H1 (cell line): ENCODE measurements at regions not wholly inside any gene's neighbourhood (a gene's known extent, or its start where the extent isn't known, plus 50 kb on each side); places are given as distances from the start of the nearest gene placed in this dataset.

ENCODE experiments used
- CTCF ChIA-PET: fragments of 300-600 bp; sonication (Branson Sonifier 250); formaldehyde crosslinking; loops from one replicate; lab custom pipeline; 2021; ENCODE audit not compliant: partially characterized antibody; lab: Charles Lee
- POLR2A ChIA-PET: fragments of 300-600 bp; sonication (Branson Sonifier 250); formaldehyde crosslinking; loops from one replicate; lab custom pipeline; 2021; ENCODE audit warnings: inconsistent platforms; ENCODE audit not compliant: partially characterized antibody; lab: Charles Lee
- DNase-seq, 2 experiments: peaks; one replicate each; pipeline versions ENCODE4 v3.0.0 to v3.0.0-alpha.2; 2010 to 2022; ENCODE audit warnings: low spot score in 2 of 2, low read depth in 1 of 2, mixed read lengths in 1 of 2
- FAIRE-seq: peaks from 2 replicates; lab custom pipeline; 2011; peaks lifted over from hg19 to GRCh38; lab: Jason Lieb, UNC
- H2AFZ ChIP-seq: 2 replicates; pipeline ENCODE4 v1.8.1; 2012; ENCODE audit warnings: low read length, inconsistent platforms
- H2AK5ac ChIP-seq: 2 replicates; pipeline ENCODE4 v1.6.1; 2013; ENCODE audit warnings: low read depth, low read length
- H2BK120ac ChIP-seq: replicated peaks from 2 replicates; pipeline ENCODE3; 2013; ENCODE audit warnings: low read depth, low read length, inconsistent platforms
- H2BK12ac ChIP-seq: 2 replicates; pipeline ENCODE4 v1.6.1; 2013; ENCODE audit warnings: low read depth, low read length
- H2BK15ac ChIP-seq: 2 replicates; pipeline ENCODE4 v1.6.1; 2013; ENCODE audit warnings: low read length
- H2BK20ac ChIP-seq: 2 replicates; pipeline ENCODE4 v1.6.1; 2013; ENCODE audit warnings: low read length
- H2BK5ac ChIP-seq: 2 replicates; pipeline ENCODE4 v1.6.1; 2013; ENCODE audit warnings: low read depth, low read length
- H3K14ac ChIP-seq: 2 replicates; pipeline ENCODE4 v1.6.1; 2013; ENCODE audit warnings: inconsistent platforms; ENCODE audit not compliant: insufficient read length
- H3K18ac ChIP-seq: 2 replicates; pipeline ENCODE4 v1.6.1; 2013; ENCODE audit warnings: low read length; ENCODE audit errors: extremely low read depth
- H3K23ac ChIP-seq: 2 replicates; pipeline ENCODE4 v1.6.1; 2013; ENCODE audit warnings: inconsistent platforms; ENCODE audit not compliant: insufficient read length
- H3K23me2 ChIP-seq: 2 replicates; pipeline ENCODE4 v1.6.1; 2013; ENCODE audit warnings: low read depth, low read length
- H3K27ac ChIP-seq: 2 replicates; pipeline ENCODE4 v1.6.1; 2011; ENCODE audit warnings: low read depth, low read length, inconsistent platforms
- H3K27me3 ChIP-seq, 4 experiments: replicated peaks in 1 of 4; 1 replicate in 1 of 4; 2 replicates in 3 of 4; pipeline versions ENCODE4 v1.6.1 to v1.8.1; 2011 to 2013; ENCODE audit warnings: low read length in 3 of 4, mild to moderate bottlenecking in 3 of 4, inconsistent platforms in 2 of 4, mixed read lengths in 2 of 4, moderate library complexity in 1 of 4; ENCODE audit not compliant: control insufficient read depth in 3 of 4, insufficient read depth in 3 of 4; ENCODE audit errors: extremely low read depth in 1 of 4
- H3K36me3 ChIP-seq, 4 experiments: 2 replicates each; pipeline versions ENCODE4 v1.6.1 to v1.8.1; 2011 to 2013; ENCODE audit warnings: mild to moderate bottlenecking in 4 of 4, low read length in 3 of 4, moderate library complexity in 2 of 4, control low read depth in 1 of 4, inconsistent platforms in 1 of 4; ENCODE audit not compliant: insufficient read depth in 4 of 4, control insufficient read depth in 2 of 4
- H3K4ac ChIP-seq: replicated peaks from 2 replicates; pipeline ENCODE3; 2013; ENCODE audit warnings: low read length, low read depth, mixed read lengths, inconsistent platforms; ENCODE audit not compliant: insufficient read length
- H3K4me1 ChIP-seq, 4 experiments: replicated peaks in 1 of 4; 1 replicate in 1 of 4; 2 replicates in 3 of 4; pipeline versions ENCODE4 v1.6.1 to v1.8.1; 2011 to 2013; ENCODE audit warnings: low read length in 3 of 4, inconsistent platforms in 2 of 4, mixed read lengths in 1 of 4; ENCODE audit not compliant: insufficient read depth in 4 of 4, control insufficient read depth in 3 of 4
- H3K4me2 ChIP-seq, 2 experiments: 2 replicates each; pipeline versions ENCODE4 v1.6.1 to v1.8.1; 2011 to 2013; ENCODE audit warnings: low read depth in 2 of 2, low read length in 2 of 2, control low read depth in 1 of 2, inconsistent platforms in 1 of 2, mild to moderate bottlenecking in 1 of 2; ENCODE audit not compliant: insufficient read depth in 1 of 2
- H3K4me3 ChIP-seq, 4 experiments: fragments of 200-600, 300-600 bp in 1 of 4; sonication (generic), shearing (Covaris generic), sonication (Bioruptor Twin) in 1 of 4; 2 replicates each; pipeline versions ENCODE4 v1.5.1 to v1.8.1; 2011 to 2016; ENCODE audit warnings: low read length in 4 of 4, low read depth in 3 of 4, control low read depth in 2 of 4, inconsistent platforms in 2 of 4, mild to moderate bottlenecking in 2 of 4, mixed read lengths in 1 of 4, moderate library complexity in 1 of 4; ENCODE audit not compliant: insufficient read depth in 2 of 4; ENCODE audit errors: extremely low read depth in 1 of 4
- H3K56ac ChIP-seq: replicated peaks from 2 replicates; pipeline ENCODE3; 2013; ENCODE audit warnings: low read depth, mild to moderate bottlenecking, mixed read lengths, low read length, inconsistent platforms; ENCODE audit not compliant: insufficient read length
- H3K79me1 ChIP-seq: 2 replicates; pipeline ENCODE4 v1.6.1; 2013; ENCODE audit warnings: low read depth, low read length, control low read depth
- H3K79me2 ChIP-seq, 2 experiments: 2 replicates each; pipeline versions ENCODE4 v1.6.1 to v1.8.1; 2012 to 2013; ENCODE audit warnings: low read length in 2 of 2, mild to moderate bottlenecking in 2 of 2, inconsistent platforms in 1 of 2; ENCODE audit not compliant: insufficient read depth in 2 of 2, control insufficient read depth in 1 of 2
- H3K9ac ChIP-seq, 4 experiments: replicated peaks in 1 of 4; 1 replicate in 1 of 4; 2 replicates in 3 of 4; pipeline versions ENCODE4 v1.6.1 to v1.8.1; 2011 to 2013; ENCODE audit warnings: low read depth in 3 of 4, low read length in 3 of 4, control low read depth in 2 of 4, mild to moderate bottlenecking in 2 of 4, moderate library complexity in 2 of 4, inconsistent platforms in 1 of 4; ENCODE audit errors: extremely low read depth in 1 of 4
- H3K9me3 ChIP-seq, 2 experiments: 2 replicates each; pipeline versions ENCODE4 v1.6.1 to v1.8.1; 2012 to 2013; ENCODE audit warnings: mild to moderate bottlenecking in 2 of 2, moderate library complexity in 2 of 2, control low read depth in 1 of 2, inconsistent platforms in 1 of 2, low read depth in 1 of 2, low read length in 1 of 2, mixed read lengths in 1 of 2; ENCODE audit not compliant: insufficient read depth in 2 of 2
- H4K20me1 ChIP-seq, 2 experiments: replicated peaks in 1 of 2; 2 replicates each; pipeline versions ENCODE3 to v1.8.1; 2011 to 2013; ENCODE audit warnings: inconsistent platforms in 2 of 2, low read length in 2 of 2, mild to moderate bottlenecking in 1 of 2; ENCODE audit not compliant: insufficient read depth in 2 of 2, control insufficient read depth in 1 of 2
- H4K5ac ChIP-seq: 2 replicates; pipeline ENCODE4 v1.6.1; 2013; ENCODE audit warnings: low read length, low read depth, mixed read lengths, inconsistent platforms; ENCODE audit not compliant: insufficient read length
- H4K8ac ChIP-seq: 2 replicates; pipeline ENCODE4 v1.8.0; 2013; ENCODE audit warnings: mild to moderate bottlenecking, moderate library complexity, low read length, inconsistent platforms; ENCODE audit not compliant: insufficient read depth; ENCODE audit errors: extremely low read depth
- H4K91ac ChIP-seq: replicated peaks from 2 replicates; pipeline ENCODE3; 2013; ENCODE audit warnings: low read length, mixed read lengths, inconsistent platforms; ENCODE audit not compliant: insufficient read length
- BCL11A ChIP-seq, 2 experiments: IDR thresholded peaks; one replicate each; pipeline ENCODE4 v1.6.1; 2011; ENCODE audit warnings: low read depth in 2 of 2, low read length in 2 of 2, mild to moderate bottlenecking in 2 of 2
- EP300 ChIP-seq, 2 experiments: IDR thresholded peaks; 1 replicate in 1 of 2; 2 replicates in 1 of 2; pipeline ENCODE4 v1.6.1; 2011 to 2012; ENCODE audit warnings: low read depth in 2 of 2, low read length in 2 of 2, mild to moderate bottlenecking in 2 of 2, borderline replicate concordance in 1 of 2, inconsistent platforms in 1 of 2, moderate library complexity in 1 of 2
- RAD21 ChIP-seq, 2 experiments: IDR thresholded peaks in 1 of 2; conservative IDR thresholded peaks in 1 of 2; 2 replicates each; pipeline ENCODE4 v1.6.1; 2011; ENCODE audit warnings: low read depth in 2 of 2, low read length in 2 of 2, improper control_type of control experiment in 1 of 2, inconsistent platforms in 1 of 2, mild to moderate bottlenecking in 1 of 2, moderate library complexity in 1 of 2
- RNF2 ChIP-seq: fragments of 200-900, 300-1000 bp; sonication (generic); IDR thresholded peaks from 2 replicates; pipeline ENCODE4 v1.7.1; 2016; ENCODE audit warnings: borderline replicate concordance, low read depth, mild to moderate bottlenecking, antibody characterized with exemption, low read length; ENCODE audit not compliant: poor library complexity, severe bottlenecking; ENCODE audit errors: missing control alignments
- RXRA ChIP-seq: IDR thresholded peaks from 2 replicates; pipeline ENCODE4 v1.6.1; 2011; ENCODE audit warnings: low read depth, mild to moderate bottlenecking, low read length, moderate library complexity; ENCODE audit not compliant: insufficient read depth
- USF2 ChIP-seq: IDR thresholded peaks from 2 replicates; pipeline ENCODE4 v1.6.1; 2011; ENCODE audit warnings: low read length, improper control_type of control experiment
- WGBS, 2 experiments: shearing (Covaris generic) in 1 of 2; methylation state at CpG; one replicate each; pipeline versions ENCODE4 v1.1.6 to v1.1.7; 2013 to 2015; ENCODE audit warnings: low lambda C conversion rate in 2 of 2, mixed read lengths in 2 of 2, inconsistent platforms in 1 of 2, low coverage in 1 of 2, missing lambda C conversion rate in 1 of 2; ENCODE audit not compliant: insufficient replicate concordance in 2 of 2, insufficient coverage in 1 of 2, insufficient read length in 1 of 2; ENCODE audit errors: extremely low coverage in 1 of 2, missing lambda C conversion rate in 1 of 2; 5-methylcytosine and 5-hydroxymethylcytosine counted together
- TF ChIP-seq, protein P1 (sequence below), 3 experiments: IDR thresholded peaks; 1 replicate in 2 of 3; 2 replicates in 1 of 3; pipeline versions ENCODE4 v1.5.1 to v1.6.1; 2011; ENCODE audit warnings: low read length in 3 of 3, mild to moderate bottlenecking in 3 of 3, inconsistent platforms in 2 of 3, low read depth in 1 of 3, moderate library complexity in 1 of 3; ENCODE audit not compliant: insufficient read depth in 1 of 3; ENCODE audit errors: control extremely low read depth in 1 of 3

- no peak for FAIRE-seq
- Histone ChIP-seq H4K8ac (no peak overlapping the region), H2BK20ac (no peak overlapping the region), H3K27ac (no peak overlapping the region), H4K91ac (no peak overlapping the region), H2BK15ac (no peak overlapping the region), H3K4me1 (no peaks in the 10 kb centered on the region), H3K79me1 (no peaks in the 10 kb centered on the region), H3K23ac (no peak overlapping the region), H2AFZ (no peak overlapping the region), H2BK12ac (no peak overlapping the region), H3K27me3 (no peaks in the 10 kb centered on the region), H3K18ac (no peak overlapping the region), H2BK120ac (no peak overlapping the region), H4K5ac (no peak overlapping the region), H3K9me3 (no peaks in the 10 kb centered on the region), H3K23me2 (no peaks in the 10 kb centered on the region), H3K14ac (no peak overlapping the region), H3K4me2 (no peak overlapping the region), H3K56ac (no peak overlapping the region), H2AK5ac (no peak overlapping the region), H3K79me2 (no peaks in the 10 kb centered on the region), H3K4ac (no peak overlapping the region), H3K36me3 (no peaks in the 10 kb centered on the region), H4K20me1 (no peaks in the 10 kb centered on the region), H3K4me3 (no peak overlapping the region), H3K9ac (no peak overlapping the region), H2BK5ac (no peak overlapping the region)
- ChIA-PET CTCF (interaction anchor here (0.6 to 3.2 kb wide), 8 partner anchors 10 to 581 kb away, joined by 3 to 16 read pairs (median 4); no protein-coding TSS in a partner anchor), POLR2A (interaction anchor here (1.3 kb wide), 1 partner anchor 103 kb away, joined by 3 read pairs; no protein-coding TSS in a partner anchor)
- 89% methylated on average over 11 of the region's 12 CpGs; no CpG with 5 or more reads in 1 of the 2 experiments for WGBS, 2 experiments
- no peak for DNase-seq
- peak; percentile 74 to 80 for TF ChIP-seq RAD21 (IDR thresholded peaks at IDR 0.05 in 1 of 2, conservative IDR thresholded peaks at IDR 0.05 in 1 of 2; ENCODE audit: low read depth in 2 of 2, low read length in 2 of 2)
- no peak for TF ChIP-seq RNF2
- TF ChIP-seq EP300 (IDR thresholded peaks at IDR 0.05; ENCODE audit: borderline replicate concordance in 1 of 2, low read depth in 2 of 2, low read length in 2 of 2), result no peak
- TF ChIP-seq, protein P1, sequence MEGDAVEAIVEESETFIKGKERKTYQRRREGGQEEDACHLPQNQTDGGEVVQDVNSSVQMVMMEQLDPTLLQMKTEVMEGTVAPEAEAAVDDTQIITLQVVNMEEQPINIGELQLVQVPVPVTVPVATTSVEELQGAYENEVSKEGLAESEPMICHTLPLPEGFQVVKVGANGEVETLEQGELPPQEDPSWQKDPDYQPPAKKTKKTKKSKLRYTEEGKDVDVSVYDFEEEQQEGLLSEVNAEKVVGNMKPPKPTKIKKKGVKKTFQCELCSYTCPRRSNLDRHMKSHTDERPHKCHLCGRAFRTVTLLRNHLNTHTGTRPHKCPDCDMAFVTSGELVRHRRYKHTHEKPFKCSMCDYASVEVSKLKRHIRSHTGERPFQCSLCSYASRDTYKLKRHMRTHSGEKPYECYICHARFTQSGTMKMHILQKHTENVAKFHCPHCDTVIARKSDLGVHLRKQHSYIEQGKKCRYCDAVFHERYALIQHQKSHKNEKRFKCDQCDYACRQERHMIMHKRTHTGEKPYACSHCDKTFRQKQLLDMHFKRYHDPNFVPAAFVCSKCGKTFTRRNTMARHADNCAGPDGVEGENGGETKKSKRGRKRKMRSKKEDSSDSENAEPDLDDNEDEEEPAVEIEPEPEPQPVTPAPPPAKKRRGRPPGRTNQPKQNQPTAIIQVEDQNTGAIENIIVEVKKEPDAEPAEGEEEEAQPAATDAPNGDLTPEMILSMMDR (IDR thresholded peaks at IDR 0.05; ENCODE audit: control extremely low read depth in 1 of 3, insufficient read depth in 1 of 3, low read depth in 1 of 3, low read length in 3 of 3), result peak; percentile 49 to 58 (median 57)
- no peak for TF ChIP-seq BCL11A (IDR thresholded peaks at IDR 0.05; ENCODE audit: low read depth in 2 of 2, low read length in 2 of 2)
- TF ChIP-seq USF2, result no peak
- no peak for TF ChIP-seq RXRA
These were observed 231.4 kb upstream of the WSCD1 start for GRCh38 chr17:5838661-5839300.
